A549 (cell line): ENCODE measurements at regions not wholly inside any gene's neighbourhood (a gene's known extent, or its start where the extent isn't known, plus 50 kb on each side); places are given as distances from the start of the nearest gene placed in this dataset.

Experiments used
- ATAC-seq, 2 experiments: fragments of 200-7000 bp in 1 of 2; fragments of >200 bp in 1 of 2; cut with Nextera tagmentation in 1 of 2; cut with Tn5 transposase in 1 of 2; 3 replicates each; pipeline versions ENCODE4 v1.8.0 to v1.9.1; 2018 to 2020; ENCODE audit warnings: mild to moderate bottlenecking in 1 of 2, moderate library complexity in 1 of 2
- CTCF ChIA-PET: fragments of 300-600 bp; sonication (Branson Sonifier 250); formaldehyde crosslinking; extraction: SDS; loops from one replicate; lab custom pipeline; 2021; ENCODE audit warnings: antibody characterized with exemption, inconsistent platforms; lab: Yijun Ruan, JAX
- POLR2A ChIA-PET: fragments of 350-600 bp; formaldehyde crosslinking; extraction: SDS; loops from one replicate; lab custom pipeline; 2021; ENCODE audit warnings: antibody characterized with exemption, inconsistent platforms; lab: Yijun Ruan, JAX
- DNase-seq, 2 experiments: peaks; one replicate each; pipeline versions ENCODE4 v3.0.0 to v3.0.0-alpha.2; 2011 to 2016; ENCODE audit warnings: low read depth in 1 of 2, low spot score in 1 of 2
- FAIRE-seq: peaks from 2 replicates; lab custom pipeline; 2011; peaks lifted over from hg19 to GRCh38; lab: Jason Lieb, UNC
- H3K27ac ChIP-seq, 2 experiments: fragments of >200 bp; sonication (Bioruptor Twin); formaldehyde crosslinking; 3 replicates each; pipeline ENCODE4 v1.5.1; 2016 to 2017
- H3K4me1 ChIP-seq: fragments of >200 bp; sonication (Bioruptor Twin); formaldehyde crosslinking; 3 replicates; pipeline ENCODE4 v1.6.1; 2016
- H3K4me2 ChIP-seq: fragments of >200 bp; sonication (Bioruptor Twin); formaldehyde crosslinking; 3 replicates; pipeline ENCODE4 v1.6.1; 2016
- H3K4me3 ChIP-seq: fragments of >200 bp; sonication (Bioruptor Twin); formaldehyde crosslinking; 3 replicates; pipeline ENCODE4 v1.5.1; 2016
- H3K9me3 ChIP-seq: fragments of >200 bp; sonication (Bioruptor Twin); formaldehyde crosslinking; 3 replicates; pipeline ENCODE4 v1.6.1; 2016
- CBX8 ChIP-seq: fragments of 200-600 bp; sonication (generic); IDR thresholded peaks from 2 replicates; pipeline ENCODE4 v1.6.1; 2016
- CEBPB ChIP-seq, 2 experiments: fragments of >200 bp in 1 of 2; sonication (Bioruptor Twin) in 1 of 2; formaldehyde crosslinking in 1 of 2; IDR thresholded peaks; 2 replicates each; pipeline ENCODE4 v1.6.1; 2012 to 2016
- FOSL2 ChIP-seq, 2 experiments: fragments of 450-650 bp in 1 of 2; fragments of >200 bp in 1 of 2; sonication (Bioruptor Twin) in 1 of 2; formaldehyde crosslinking; IDR thresholded peaks; 2 replicates each; pipeline versions ENCODE4 v1.5.0 to v1.6.1; 2016 to 2020; ENCODE audit warnings: mild to moderate bottlenecking in 1 of 2, moderate library complexity in 1 of 2
- GATA3 ChIP-seq: IDR thresholded peaks from 2 replicates; pipeline ENCODE4 v1.6.1; 2012; ENCODE audit warnings: borderline replicate concordance
- HOXA7 ChIP-seq: fragments of 250-450 bp; sonication (Bioruptor Pico); IDR thresholded peaks from 2 replicates; pipeline ENCODE4 v1.5.0; 2020; ENCODE audit warnings: mild to moderate bottlenecking, moderate library complexity
- HOXB13 ChIP-seq: fragments of 250-450 bp; sonication (Bioruptor Pico); IDR thresholded peaks from 2 replicates; pipeline ENCODE4 v1.5.0; 2020; ENCODE audit warnings: low read depth, mild to moderate bottlenecking, moderate library complexity
- JUNB ChIP-seq: fragments of >200 bp; sonication (Bioruptor Twin); formaldehyde crosslinking; IDR thresholded peaks from 2 replicates; pipeline ENCODE4 v1.6.1; 2016
- KDM5A ChIP-seq: fragments of 200-600 bp; sonication (generic); IDR thresholded peaks from 2 replicates; pipeline ENCODE4 v1.6.1; 2016; ENCODE audit warnings: antibody characterized with exemption, mild to moderate bottlenecking
- MAFK ChIP-seq: fragments of 450-650 bp; IDR thresholded peaks from 2 replicates; pipeline ENCODE4 v1.6.1; 2014; ENCODE audit not compliant: partially characterized antibody
- MAX ChIP-seq: IDR thresholded peaks from 2 replicates; pipeline ENCODE4 v1.6.1; 2012
- MAZ ChIP-seq: fragments of 150-350 bp; IDR thresholded peaks from 2 replicates; pipeline ENCODE4 v1.6.1; 2014; ENCODE audit warnings: antibody characterized with exemption, low read depth, low read length, borderline replicate concordance
- POLR2A ChIP-seq: IDR thresholded peaks from 2 replicates; pipeline ENCODE4 v1.6.1; 2012; ENCODE audit warnings: mild to moderate bottlenecking, low read length
- RARB ChIP-seq: fragments of 250-450 bp; sonication (Bioruptor Pico); IDR thresholded peaks from 2 replicates; pipeline ENCODE4 v1.8.0; 2021; ENCODE audit warnings: mild to moderate bottlenecking, moderate library complexity
- RFX5 ChIP-seq: fragments of 450-650 bp; IDR thresholded peaks from 2 replicates; pipeline ENCODE4 v1.7.1; 2014; ENCODE audit warnings: antibody characterized with exemption, mild to moderate bottlenecking, moderate library complexity
- ZC3H11A ChIP-seq: fragments of 450-650 bp; IDR thresholded peaks from 2 replicates; pipeline ENCODE4 v1.6.1; 2014; ENCODE audit warnings: antibody characterized with exemption, mild to moderate bottlenecking
- ZFP36 ChIP-seq: fragments of 450-650 bp; IDR thresholded peaks from 2 replicates; pipeline ENCODE4 v1.6.1; 2014; ENCODE audit warnings: borderline replicate concordance; ENCODE audit not compliant: partially characterized antibody
- WGBS: methylation state at CpG from one replicate; pipeline ENCODE4 v1.1.6; 2017; ENCODE audit errors: missing lambda C conversion rate; 5-methylcytosine and 5-hydroxymethylcytosine counted together
- TF ChIP-seq, protein P1 (sequence below): fragments of 200-600 bp; sonication (generic); IDR thresholded peaks from 2 replicates; pipeline ENCODE4 v1.6.1; 2016; ENCODE audit warnings: antibody characterized with exemption, mild to moderate bottlenecking, moderate library complexity

GRCh38 chr15:29922191-29922590 is 99.9 kb upstream of the TJP1 start:
- POLR2A ChIA-PET: interaction anchor here (2.3 kb wide), 1 partner anchor 100 kb away, joined by 24 read pairs; the partner anchor contains the start of gene TJP1
- no peaks in the 10 kb centered on the region for H3K9me3 ChIP-seq
- TF ChIP-seq MAFK (peak; percentile 65), ZFP36 (no peak)
- TF ChIP-seq, all 56 proteins: peak for 1
- Histone ChIP-seq H3K4me1 (peaks cover 93% of the 10 kb centered on the region), H3K4me3 (no peak overlapping the region), H3K27ac (peak overlapping the region; percentile 71 to 84; a peak in 5 of 6 replicates), H3K4me2 (no peak overlapping the region)
- ATAC-seq (no peak), FAIRE-seq (no peak), DNase-seq (no peak)
- CTCF ChIA-PET: interaction anchor here (1.0 to 10.3 kb wide), 5 partner anchors 58 to 256 kb away, joined by 3 to 128 read pairs (median 5); no protein-coding TSS in a partner anchor

DNA sequence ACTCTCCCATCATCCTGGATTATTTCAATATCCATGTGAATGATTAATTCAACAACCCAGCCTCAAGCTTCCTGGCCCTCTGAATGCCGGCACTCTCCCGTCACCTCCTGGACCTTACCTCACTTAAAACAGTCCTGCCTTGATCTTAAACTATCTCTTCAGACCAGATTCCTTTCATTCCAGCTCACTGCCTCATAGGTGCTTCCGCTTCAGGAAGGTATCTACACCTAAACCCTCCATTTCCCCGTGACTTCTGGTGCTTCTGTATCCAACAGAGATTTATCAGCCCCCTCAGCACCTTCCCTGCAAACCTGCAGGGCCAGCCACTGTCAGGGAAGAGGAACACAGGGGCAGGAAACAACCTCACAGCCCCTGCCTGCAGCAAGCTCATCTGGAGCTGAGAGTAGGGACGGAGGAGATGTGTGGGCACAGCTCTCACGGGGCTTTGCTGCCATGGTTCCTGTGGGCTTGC is 98.9 kb upstream of the TJP1 start:
- FAIRE-seq (peak; percentile 95), ATAC-seq (peak; percentile 21 to 46), DNase-seq (peak; percentile 68 to 78)
- no peak for TF ChIP-seq CBX8
- peak; percentile 8 for TF ChIP-seq MAFK
- TF ChIP-seq MAX: 0 out of 2 replicates have a peak, but pooled peaks have one; percentile 11
- no peak for TF ChIP-seq ZFP36
- no peak for TF ChIP-seq KDM5A
- TF ChIP-seq HOXA7: no peak
- H3K4me2 ChIP-seq: peak overlapping the region; percentile 87
- H3K27ac ChIP-seq: peak overlapping the region; percentile 71 to 84
- ChIA-PET CTCF (interaction anchor here (0.6 to 10.3 kb wide), 13 partner anchors 10 to 307 kb away, joined by 3 to 128 read pairs (median 3); no protein-coding TSS in a partner anchor), POLR2A (interaction anchor here (1.3 to 2.3 kb wide), 2 partner anchors 99 to 106 kb away, joined by 3 to 24 read pairs; partner anchors contain the start of gene TJP1)
- H3K9me3 ChIP-seq: no peaks in the 10 kb centered on the region
- peak overlapping the region; percentile 28 for H3K4me3 ChIP-seq
- H3K4me1 ChIP-seq: peaks cover 98% of the 10 kb centered on the region
- WGBS: 11% methylated on average over 6 of the region's 6 CpGs

DNA sequence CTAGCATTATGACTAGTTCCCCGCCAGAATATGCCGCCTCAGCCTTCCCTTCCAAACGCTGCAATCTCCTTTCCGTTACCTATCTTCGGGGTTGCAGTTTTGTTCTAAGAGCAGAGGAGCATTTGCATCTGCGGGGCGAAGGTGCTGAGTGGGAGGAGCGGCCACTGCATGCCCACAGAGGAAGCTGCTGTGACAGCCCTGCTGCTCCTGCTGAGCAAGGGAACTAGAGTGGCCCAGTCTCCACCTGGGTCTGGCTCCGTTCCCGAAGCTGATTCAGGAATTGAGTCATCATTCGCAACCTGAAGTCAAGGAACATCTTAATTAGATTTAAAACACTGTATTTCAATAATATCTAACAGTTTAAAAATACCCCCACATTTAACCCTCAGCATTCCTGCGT is 98.2 kb upstream of the TJP1 start:
- peak overlapping the region; percentile 71 to 84 for H3K27ac ChIP-seq
- H3K4me3 ChIP-seq: peak overlapping the region; percentile 28

DNA sequence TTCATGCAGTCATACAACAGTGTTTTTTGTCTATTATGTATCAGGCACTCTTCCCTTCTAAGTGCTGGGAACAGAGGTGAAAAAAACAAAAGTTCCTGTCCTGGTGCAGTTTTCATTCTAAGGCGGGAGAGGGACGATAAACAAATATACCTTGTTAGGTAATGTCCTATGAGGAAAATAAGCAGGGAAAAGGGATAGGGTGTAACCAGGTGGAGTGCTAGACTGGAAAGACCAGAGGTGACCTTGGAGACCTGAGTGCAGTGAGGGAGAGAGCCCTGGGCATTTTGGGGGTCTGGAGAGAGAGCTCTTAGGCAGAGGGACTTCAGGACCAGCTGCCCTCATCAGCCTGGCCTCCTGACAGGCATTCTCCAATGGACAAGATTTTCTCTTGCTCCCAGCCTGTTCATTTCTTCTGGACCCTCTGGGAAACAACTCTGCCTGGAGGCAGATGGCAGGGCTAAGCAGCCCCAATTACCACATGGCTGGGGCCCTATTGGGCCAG is 97.2 kb upstream of the TJP1 start:
- Histone ChIP-seq H3K9me3 (no peaks in the 10 kb centered on the region), H3K27ac (peak overlapping the region; percentile 15 to 84; a peak in 5 of 6 replicates), H3K4me2 (no peak overlapping the region; the same call in 2 of the 3 replicates), H3K4me3 (no peak overlapping the region), H3K4me1 (peaks cover 81% of the 10 kb centered on the region)
- POLR2A ChIA-PET: interaction anchor here (2.3 kb wide), 1 partner anchor 98 kb away, joined by 24 read pairs; the partner anchor contains the start of gene TJP1
- no peak for DNase-seq
- TF ChIP-seq RFX5: no peak
- TF ChIP-seq CBX8: no peak
- no peak for TF ChIP-seq ZFP36
- TF ChIP-seq MAZ: no peak
- no peak for TF ChIP-seq CEBPB (IDR thresholded peaks at IDR 0.05)
- TF ChIP-seq RARB (CRISPR knock-in tag): no peak
- TF ChIP-seq FOSL2 (IDR thresholded peaks at IDR 0.05): no peak
- no peak for TF ChIP-seq FOSL2 (CRISPR knock-in tag; IDR thresholded peaks at IDR 0.05)
- TF ChIP-seq HOXB13 (CRISPR knock-in tag): no peak
- TF ChIP-seq, protein P1, sequence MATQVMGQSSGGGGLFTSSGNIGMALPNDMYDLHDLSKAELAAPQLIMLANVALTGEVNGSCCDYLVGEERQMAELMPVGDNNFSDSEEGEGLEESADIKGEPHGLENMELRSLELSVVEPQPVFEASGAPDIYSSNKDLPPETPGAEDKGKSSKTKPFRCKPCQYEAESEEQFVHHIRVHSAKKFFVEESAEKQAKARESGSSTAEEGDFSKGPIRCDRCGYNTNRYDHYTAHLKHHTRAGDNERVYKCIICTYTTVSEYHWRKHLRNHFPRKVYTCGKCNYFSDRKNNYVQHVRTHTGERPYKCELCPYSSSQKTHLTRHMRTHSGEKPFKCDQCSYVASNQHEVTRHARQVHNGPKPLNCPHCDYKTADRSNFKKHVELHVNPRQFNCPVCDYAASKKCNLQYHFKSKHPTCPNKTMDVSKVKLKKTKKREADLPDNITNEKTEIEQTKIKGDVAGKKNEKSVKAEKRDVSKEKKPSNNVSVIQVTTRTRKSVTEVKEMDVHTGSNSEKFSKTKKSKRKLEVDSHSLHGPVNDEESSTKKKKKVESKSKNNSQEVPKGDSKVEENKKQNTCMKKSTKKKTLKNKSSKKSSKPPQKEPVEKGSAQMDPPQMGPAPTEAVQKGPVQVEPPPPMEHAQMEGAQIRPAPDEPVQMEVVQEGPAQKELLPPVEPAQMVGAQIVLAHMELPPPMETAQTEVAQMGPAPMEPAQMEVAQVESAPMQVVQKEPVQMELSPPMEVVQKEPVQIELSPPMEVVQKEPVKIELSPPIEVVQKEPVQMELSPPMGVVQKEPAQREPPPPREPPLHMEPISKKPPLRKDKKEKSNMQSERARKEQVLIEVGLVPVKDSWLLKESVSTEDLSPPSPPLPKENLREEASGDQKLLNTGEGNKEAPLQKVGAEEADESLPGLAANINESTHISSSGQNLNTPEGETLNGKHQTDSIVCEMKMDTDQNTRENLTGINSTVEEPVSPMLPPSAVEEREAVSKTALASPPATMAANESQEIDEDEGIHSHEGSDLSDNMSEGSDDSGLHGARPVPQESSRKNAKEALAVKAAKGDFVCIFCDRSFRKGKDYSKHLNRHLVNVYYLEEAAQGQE: no peak
- TF ChIP-seq GATA3: no peak
- CTCF ChIA-PET: interaction anchor here (1.1 to 1.5 kb wide), 3 partner anchors 98 to 254 kb away, joined by 3 to 5 read pairs (median 4); no protein-coding TSS in a partner anchor
- ATAC-seq: no peak
- peak; percentile 7 for FAIRE-seq
- WGBS: 93% methylated on average over 2 of the region's 2 CpGs

More for the DNA sequence above, 98.2 kb upstream of the TJP1 start:
- CTCF ChIA-PET: interaction anchor here (0.6 to 10.3 kb wide), 9 partner anchors 10 to 255 kb away, joined by 3 to 128 read pairs (median 3); no protein-coding TSS in a partner anchor
- DNase-seq (peak; percentile 58 to 73), FAIRE-seq (peak; percentile 51), ATAC-seq (peak; percentile 14 to 26; a peak in 2 of 6 replicates)
- no peaks in the 10 kb centered on the region for H3K9me3 ChIP-seq
- H3K4me2 ChIP-seq: peak overlapping the region; percentile 87
- POLR2A ChIA-PET: interaction anchor here (1.3 to 2.3 kb wide), 2 partner anchors 99 to 106 kb away, joined by 3 to 24 read pairs; partner anchors contain the start of gene TJP1
- WGBS: 30% methylated on average over 12 of the region's 12 CpGs
- peaks cover 92% of the 10 kb centered on the region for H3K4me1 ChIP-seq
- peak; percentile 12; the same call in 1 of the 2 replicates for TF ChIP-seq MAX
- TF ChIP-seq POLR2A: no peak
- TF ChIP-seq ZC3H11A: no peak
- TF ChIP-seq JUNB: peak; percentile 47; the same call in 1 of the 2 replicates
- peak; percentile 76 for TF ChIP-seq MAFK
- TF ChIP-seq FOSL2 (IDR thresholded peaks at IDR 0.05): peak; percentile 71
- peak; percentile 48; the same call in 1 of the 2 replicates for TF ChIP-seq FOSL2 (CRISPR knock-in tag; IDR thresholded peaks at IDR 0.05)
- peak in 1 of 2 experiments; percentile 29; a peak in 1 of 4 replicates for TF ChIP-seq CEBPB (IDR thresholded peaks at IDR 0.05)
